ENCODE measurements at regions not wholly inside any gene's neighbourhood (a gene's known extent, or its start where the extent isn't known, plus 50 kb on each side); places are given as distances from the start of the nearest gene placed in this dataset.
"Not testable (repeated sequence)": the region's sequence is repeated elsewhere in the genome, so short reads cannot be mapped to it uniquely, and the experiment has no call there.

DNA sequence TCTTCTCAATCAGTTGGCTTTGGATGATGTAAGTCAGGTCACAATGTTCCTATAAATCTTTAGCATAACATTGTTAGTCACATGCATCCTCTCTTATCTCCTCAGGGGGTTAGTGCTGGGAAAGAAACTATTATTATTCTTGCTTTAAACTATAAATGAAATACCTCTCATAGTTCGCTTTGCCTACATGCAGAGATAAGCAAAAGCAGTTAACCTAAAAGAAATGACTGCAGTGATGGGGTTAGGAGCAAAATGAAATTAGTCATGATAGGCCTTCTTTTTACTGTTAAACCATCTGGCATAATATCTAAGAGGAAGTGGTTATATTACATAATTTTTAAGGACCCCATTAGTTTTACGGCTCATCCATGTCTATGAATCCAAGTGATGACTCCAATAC is 91.7 kb upstream of the IGSF10 start:
- DNase-seq: no peak

DNA sequence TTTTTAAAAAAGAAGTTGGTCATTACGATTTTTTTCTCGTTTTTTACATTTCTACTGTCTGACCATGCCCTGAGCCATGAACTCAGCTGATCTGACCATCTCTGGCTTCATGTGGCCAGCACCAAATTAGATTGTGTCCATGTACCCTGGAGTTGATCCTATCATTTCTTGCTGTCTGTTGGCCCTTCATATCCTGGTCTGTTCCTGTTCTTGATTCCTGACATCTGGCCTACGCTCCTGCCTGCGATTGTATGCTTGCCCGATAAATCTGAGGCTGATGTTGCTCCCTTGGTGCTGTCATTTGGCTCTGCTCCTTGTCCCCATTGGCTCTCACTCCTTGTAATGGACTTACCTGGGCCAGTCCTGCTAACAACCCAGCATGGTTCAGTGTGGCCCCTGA is 89.8 kb upstream of the IGSF10 start:
- DNase-seq: no peak

GRCh38 chr3:151550025-151550618 is 89.3 kb upstream of the IGSF10 start:
- no peak for DNase-seq

- DNase-seq: no peak
These were observed 87.3 kb upstream of the IGSF10 start for GRCh38 chr3:151548195-151548594.

DNA sequence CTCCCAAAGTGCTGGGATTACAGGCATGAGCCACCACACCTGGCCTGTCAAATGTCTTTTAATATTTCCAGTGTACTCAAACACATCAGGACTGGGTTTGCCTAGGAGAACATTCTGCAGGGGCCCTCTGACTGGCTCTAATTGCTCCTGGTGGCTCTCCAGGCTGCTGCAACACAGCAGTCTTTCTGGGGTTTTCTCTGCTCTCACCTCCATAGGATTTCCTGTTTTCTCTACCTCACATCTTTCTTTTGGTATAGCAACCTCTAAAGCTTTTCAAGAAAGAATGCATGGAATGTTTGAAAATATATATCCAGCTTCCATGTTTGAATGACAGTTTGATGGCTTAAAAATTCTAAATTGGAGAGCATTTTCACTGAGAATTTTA is 83.3 kb upstream of the IGSF10 start:
- DNase-seq: no peak

GRCh38 chr3:151541178-151541577 is 80.3 kb upstream of the IGSF10 start:
- DNase-seq: no peak

DNA sequence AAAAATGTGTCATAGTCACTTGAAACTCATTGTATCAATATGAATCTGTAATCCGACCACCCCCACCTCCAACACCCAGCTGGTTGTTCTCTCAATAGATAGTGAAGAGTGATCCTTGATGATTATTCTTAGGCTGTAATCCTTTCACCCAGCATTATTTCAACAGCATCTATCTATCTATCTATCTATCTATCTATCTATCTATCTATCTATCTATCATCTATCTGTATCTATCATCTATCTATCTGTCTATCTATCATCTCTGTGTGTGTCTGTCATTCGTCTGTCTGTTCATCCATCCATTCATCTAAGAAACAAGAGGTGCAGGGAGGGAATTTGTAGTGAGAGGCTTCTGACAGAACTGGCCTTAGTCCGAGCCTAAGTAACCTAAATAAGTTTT is 78.7 kb upstream of the IGSF10 start:
- DNase-seq: no peak

- no peak for DNase-seq
These were observed 77.9 kb upstream of the IGSF10 start for GRCh38 chr3:151538456-151539393.

GRCh38 chr3:151537726-151538125 is 76.9 kb upstream of the IGSF10 start:
- no peak for DNase-seq

DNA sequence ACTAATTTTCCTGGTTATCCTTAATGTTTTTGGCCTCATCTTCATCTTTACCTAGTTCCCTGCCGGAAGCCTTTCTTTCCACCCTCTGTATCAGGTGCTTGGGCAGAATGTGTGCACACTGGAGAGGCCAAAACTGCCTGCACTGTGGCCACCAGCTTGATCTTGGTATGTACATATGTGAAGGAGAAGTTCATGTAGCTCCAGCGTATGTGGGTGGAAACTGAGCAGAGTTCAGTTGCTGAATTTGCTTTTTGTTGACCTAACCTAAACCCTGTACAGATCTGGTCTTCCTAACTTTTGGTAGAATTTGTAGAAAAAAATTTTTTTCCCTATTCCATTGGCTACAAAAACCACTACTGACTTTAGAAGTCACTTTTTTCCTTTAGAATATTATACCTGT is 65.9 kb upstream of the IGSF10 start:
- no peak for DNase-seq

DNA sequence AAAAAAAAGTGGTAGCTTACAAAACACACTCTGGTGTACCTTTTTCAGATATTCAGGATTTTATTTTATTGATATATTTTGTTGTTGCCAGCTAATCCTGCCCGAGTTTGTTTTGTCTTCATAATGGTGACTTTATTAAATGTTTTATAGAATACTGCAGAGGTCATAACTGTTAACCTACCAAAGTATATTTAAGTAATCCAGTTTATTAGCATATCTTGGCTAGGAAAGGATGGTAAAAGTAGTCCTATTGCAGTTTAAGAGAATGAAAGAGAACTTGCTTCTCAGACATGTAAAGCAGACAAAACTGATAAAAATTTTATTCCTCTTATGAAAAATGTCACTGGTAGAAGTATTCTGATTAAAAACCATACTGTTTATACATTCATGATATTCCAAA is 59.2 kb upstream of the IGSF10 start:
- DNase-seq: no peak

GRCh38 chr3:151511433-151511832 is 50.6 kb upstream of the IGSF10 start:
- DNase-seq: not testable (repeated sequence)

Measured in SHP77 (cell line).